ENCODE measurements at regions not wholly inside any gene's neighbourhood (a gene's known extent, or its start where the extent isn't known, plus 50 kb on each side); places are given as distances from the start of the nearest gene placed in this dataset.
A peak's percentile ranks its signal among the peaks of the same experiment; 100 is the strongest.

GRCh38 chr4:186940476-186940875 is 216.8 kb upstream of the FAT1 start:
- no peak for TF ChIP-seq CTCF (IDR thresholded peaks at IDR 0.05; ENCODE audit: borderline replicate concordance, extremely low read depth, insufficient read depth)
- Histone ChIP-seq H3K4me1 (ENCODE audit: control insufficient read depth in 2 of 3, insufficient read depth in 2 of 3, low read depth in 1 of 3, low read length in 3 of 3) (peaks cover 2 to 10% (median 3%) of the 10 kb centered on the region in 3 donors), H3K9me3 (ENCODE audit: control insufficient read depth in 2 of 3, insufficient read depth in 1 of 3, low read length in 3 of 3) (no peaks in the 10 kb centered on the region), H3K4me3 (ENCODE audit: low read length in 3 of 3) (no peak overlapping the region), H3K27me3 (ENCODE audit: control insufficient read depth, insufficient read depth, low read length) (no peaks in the 10 kb centered on the region), H3K9ac (ENCODE audit: low read length in 3 of 3) (no peak overlapping the region), H3K36me3 (ENCODE audit: control insufficient read depth in 2 of 3, insufficient read depth in 3 of 3, low read length in 3 of 3) (no peaks in the 10 kb centered on the region), H3K27ac (ENCODE audit: low read depth in 2 of 2, low read length in 2 of 2) (no peak overlapping the region)
- no peak for DNase-seq
- intact Hi-C loops (cut with DNase I): no loop called here
- no peak for FAIRE-seq

GRCh38 chr4:186942758-186943377 is 219.2 kb upstream of the FAT1 start:
- H3K36me3 ChIP-seq (ENCODE audit: control insufficient read depth in 2 of 3, insufficient read depth in 3 of 3, low read length in 3 of 3): no peaks in the 10 kb centered on the region
- TF ChIP-seq CTCF (IDR thresholded peaks at IDR 0.05; ENCODE audit: borderline replicate concordance, extremely low read depth, insufficient read depth): peak; percentile 10
- no peaks in the 10 kb centered on the region for H3K27me3 ChIP-seq (ENCODE audit: control insufficient read depth, insufficient read depth, low read length)
- H3K9me3 ChIP-seq (ENCODE audit: control insufficient read depth in 2 of 3, insufficient read depth in 1 of 3, low read length in 3 of 3): no peaks in the 10 kb centered on the region
- no peak overlapping the region for H3K4me3 ChIP-seq (ENCODE audit: low read length in 3 of 3)
- FAIRE-seq (no peak), DNase-seq (peak; percentile 79 to 92 (median 81))
- H3K4me1 ChIP-seq (ENCODE audit: control insufficient read depth in 2 of 3, insufficient read depth in 2 of 3, low read depth in 1 of 3, low read length in 3 of 3): peaks cover 0 to 3% (median 2%) of the 10 kb centered on the region in 3 donors
- H3K9ac ChIP-seq (ENCODE audit: low read length in 3 of 3): no peak overlapping the region
- H3K27ac ChIP-seq (ENCODE audit: low read depth in 2 of 2, low read length in 2 of 2): no peak overlapping the region
- intact Hi-C loops (cut with DNase I): no loop called here

DNA sequence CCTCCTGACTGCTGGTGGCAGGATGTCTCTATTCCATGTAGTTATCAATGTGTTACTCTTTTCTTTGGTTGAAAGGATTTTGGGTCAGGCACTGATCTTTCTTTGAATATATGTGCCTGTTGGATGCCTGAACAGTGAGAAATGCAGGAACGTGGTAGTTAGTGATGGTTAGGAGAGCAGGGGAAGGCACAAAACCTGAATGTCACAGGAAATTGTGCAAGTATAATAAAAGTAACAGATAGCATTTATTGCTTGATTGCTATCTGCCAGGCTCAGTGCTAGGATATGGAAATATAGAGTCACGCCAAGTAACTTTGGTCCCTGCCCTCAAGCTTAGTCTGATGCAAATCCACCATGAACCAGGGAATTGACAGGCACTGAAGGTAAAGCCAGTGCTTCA is 219.8 kb upstream of the FAT1 start:
- Histone ChIP-seq H3K36me3 (ENCODE audit: control insufficient read depth in 2 of 3, insufficient read depth in 3 of 3, low read length in 3 of 3) (no peaks in the 10 kb centered on the region), H3K4me3 (ENCODE audit: low read length in 3 of 3) (no peak overlapping the region), H3K9ac (ENCODE audit: low read length in 3 of 3) (no peak overlapping the region), H3K27ac (ENCODE audit: low read depth in 2 of 2, low read length in 2 of 2) (no peak overlapping the region), H3K9me3 (ENCODE audit: control insufficient read depth in 2 of 3, insufficient read depth in 1 of 3, low read length in 3 of 3) (no peaks in the 10 kb centered on the region), H3K4me1 (ENCODE audit: control insufficient read depth in 2 of 3, insufficient read depth in 2 of 3, low read depth in 1 of 3, low read length in 3 of 3) (peaks cover 0 to 3% (median 2%) of the 10 kb centered on the region in 3 donors), H3K27me3 (ENCODE audit: control insufficient read depth, insufficient read depth, low read length) (no peaks in the 10 kb centered on the region)
- DNase-seq (peak in 1 of 5 donors; percentile 20), FAIRE-seq (no peak)
- TF ChIP-seq CTCF (IDR thresholded peaks at IDR 0.05; ENCODE audit: borderline replicate concordance, extremely low read depth, insufficient read depth): no peak
- intact Hi-C loops (cut with DNase I): no loop called here

GRCh38 chr4:186946136-186946535 is 222.5 kb upstream of the FAT1 start:
- Histone ChIP-seq H3K4me3 (ENCODE audit: low read length in 3 of 3) (no peak overlapping the region), H3K9me3 (ENCODE audit: control insufficient read depth in 2 of 3, insufficient read depth in 1 of 3, low read length in 3 of 3) (no peaks in the 10 kb centered on the region), H3K36me3 (ENCODE audit: control insufficient read depth in 2 of 3, insufficient read depth in 3 of 3, low read length in 3 of 3) (no peaks in the 10 kb centered on the region), H3K27me3 (ENCODE audit: control insufficient read depth, insufficient read depth, low read length) (no peaks in the 10 kb centered on the region), H3K4me1 (ENCODE audit: control insufficient read depth in 2 of 3, insufficient read depth in 2 of 3, low read depth in 1 of 3, low read length in 3 of 3) (peaks cover 0 to 5% (median 2%) of the 10 kb centered on the region in 3 donors), H3K9ac (ENCODE audit: low read length in 3 of 3) (no peak overlapping the region), H3K27ac (ENCODE audit: low read depth in 2 of 2, low read length in 2 of 2) (no peak overlapping the region)
- FAIRE-seq (no peak), DNase-seq (no peak)
- TF ChIP-seq CTCF (IDR thresholded peaks at IDR 0.05; ENCODE audit: borderline replicate concordance, extremely low read depth, insufficient read depth): no peak
- intact Hi-C loops (cut with DNase I): no loop called here

All from kidney (tissue), 13 donors.